Skeletal muscle tissue (tissue), 3 donors: ENCODE measurements at regions not wholly inside any gene's neighbourhood (a gene's known extent, or its start where the extent isn't known, plus 50 kb on each side); places are given as distances from the start of the nearest gene placed in this dataset.

ENCODE experiments used
- H3K27ac ChIP-seq: one replicate; pipeline ENCODE4 v1.7.0; 2013; ENCODE audit warnings: mild to moderate bottlenecking, low read depth, low read length, inconsistent platforms
- H3K27me3 ChIP-seq, 3 donors: one replicate each; pipeline ENCODE4 v1.7.0; 2013; ENCODE audit warnings: low read length in 3 of 3; ENCODE audit not compliant: control insufficient read depth in 3 of 3, insufficient read depth in 3 of 3
- H3K36me3 ChIP-seq, 3 donors: one replicate each; pipeline ENCODE4 v1.7.0; 2013; ENCODE audit warnings: low read length in 3 of 3; ENCODE audit not compliant: control insufficient read depth in 3 of 3, insufficient read depth in 3 of 3
- H3K4me1 ChIP-seq, 3 donors: one replicate each; pipeline ENCODE4 v1.7.0; 2013; ENCODE audit warnings: low read length in 3 of 3, mild to moderate bottlenecking in 3 of 3; ENCODE audit not compliant: control insufficient read depth in 3 of 3, insufficient read depth in 3 of 3
- H3K4me3 ChIP-seq, 3 donors: one replicate each; pipeline ENCODE4 v1.7.0; 2013; ENCODE audit warnings: low read length in 3 of 3
- H3K9ac ChIP-seq, 3 donors: one replicate each; pipeline ENCODE4 v1.7.0; 2013; ENCODE audit warnings: low read length in 3 of 3, mild to moderate bottlenecking in 3 of 3, moderate library complexity in 2 of 3, low read depth in 1 of 3
- H3K9me3 ChIP-seq, 3 donors: one replicate each; pipeline ENCODE4 v1.7.0; 2013; ENCODE audit warnings: low read length in 3 of 3; ENCODE audit not compliant: control insufficient read depth in 3 of 3
- donor health status: Osteomylitis.

- Histone ChIP-seq H3K9me3 (no peaks in the 10 kb centered on the region), H3K36me3 (no peaks in the 10 kb centered on the region), H3K9ac (no peak overlapping the region), H3K27ac (no peak overlapping the region), H3K4me1 (peaks cover 34 to 67% (median 48%) of the 10 kb centered on the region in 3 donors), H3K4me3 (no peak overlapping the region), H3K27me3 (no peaks in the 10 kb centered on the region)
Observed at GRCh38 chr17:77352996-77353395, 212.2 kb downstream of the SEC14L1 start.

DNA sequence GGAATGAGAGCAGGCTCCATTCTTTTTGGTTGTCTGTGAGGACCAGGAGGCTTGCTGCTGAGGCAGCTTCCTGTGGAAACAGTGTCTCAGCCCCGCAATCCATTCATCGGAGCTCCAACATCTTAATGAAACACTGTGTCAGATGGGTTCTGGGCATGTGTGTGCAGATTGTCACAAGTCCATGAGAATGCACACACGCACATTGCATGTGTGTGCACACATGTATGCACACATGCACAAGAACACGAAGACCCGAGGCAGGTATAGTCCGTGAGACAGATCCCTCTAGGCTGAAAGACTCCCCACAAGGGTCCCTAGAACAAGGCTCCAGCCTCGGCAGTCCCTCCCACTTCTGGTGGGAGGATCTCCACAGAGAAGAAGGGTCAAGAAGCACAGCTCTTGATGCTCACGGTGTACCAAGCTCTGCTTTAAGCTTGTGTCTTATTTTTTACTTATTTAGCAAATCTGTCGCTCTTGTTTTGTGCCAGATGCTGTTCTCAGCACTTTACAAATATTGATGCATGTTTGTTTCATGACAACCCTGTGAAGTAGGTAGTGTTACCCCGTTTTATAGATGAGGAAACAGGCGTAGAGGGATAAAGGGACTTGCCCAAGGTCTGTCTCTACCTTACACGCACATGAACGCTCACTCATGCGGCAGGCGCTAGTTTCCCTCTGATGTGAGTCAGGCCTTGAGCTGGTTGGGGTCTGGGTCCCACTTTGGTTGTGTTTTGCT lies 213.1 kb downstream of the SEC14L1 start:
- peak overlapping the region; percentile 21 for H3K27ac ChIP-seq
- H3K9me3 ChIP-seq = no peaks in the 10 kb centered on the region
- H3K27me3 ChIP-seq = no peaks in the 10 kb centered on the region
- peak overlapping the region in 1 of 3 donors; percentile 45 for H3K9ac ChIP-seq
- no peak overlapping the region for H3K4me3 ChIP-seq
- H3K4me1 ChIP-seq = peaks cover 34 to 67% (median 49%) of the 10 kb centered on the region in 3 donors
- no peaks in the 10 kb centered on the region for H3K36me3 ChIP-seq

- Histone ChIP-seq H3K4me1 (peaks cover 34 to 67% (median 51%) of the 10 kb centered on the region in 3 donors), H3K36me3 (no peaks in the 10 kb centered on the region), H3K9me3 (no peaks in the 10 kb centered on the region), H3K9ac (peak overlapping the region in 1 of 3 donors; percentile 45), H3K27ac (peak overlapping the region; percentile 21), H3K4me3 (no peak overlapping the region), H3K27me3 (no peaks in the 10 kb centered on the region)
Observed at GRCh38 chr17:77354420-77354669, 213.6 kb downstream of the SEC14L1 start.

- Histone ChIP-seq H3K27ac (peak overlapping the region; percentile 21), H3K36me3 (no peaks in the 10 kb centered on the region), H3K27me3 (no peaks in the 10 kb centered on the region), H3K9ac (peak overlapping the region in 1 of 3 donors; percentile 45), H3K4me1 (peaks cover 33 to 63% (median 50%) of the 10 kb centered on the region in 3 donors), H3K9me3 (no peaks in the 10 kb centered on the region), H3K4me3 (peak overlapping the region in 1 of 3 donors; percentile 13)
Observed at GRCh38 chr17:77354670-77355455, 214.1 kb downstream of the SEC14L1 start.

DNA sequence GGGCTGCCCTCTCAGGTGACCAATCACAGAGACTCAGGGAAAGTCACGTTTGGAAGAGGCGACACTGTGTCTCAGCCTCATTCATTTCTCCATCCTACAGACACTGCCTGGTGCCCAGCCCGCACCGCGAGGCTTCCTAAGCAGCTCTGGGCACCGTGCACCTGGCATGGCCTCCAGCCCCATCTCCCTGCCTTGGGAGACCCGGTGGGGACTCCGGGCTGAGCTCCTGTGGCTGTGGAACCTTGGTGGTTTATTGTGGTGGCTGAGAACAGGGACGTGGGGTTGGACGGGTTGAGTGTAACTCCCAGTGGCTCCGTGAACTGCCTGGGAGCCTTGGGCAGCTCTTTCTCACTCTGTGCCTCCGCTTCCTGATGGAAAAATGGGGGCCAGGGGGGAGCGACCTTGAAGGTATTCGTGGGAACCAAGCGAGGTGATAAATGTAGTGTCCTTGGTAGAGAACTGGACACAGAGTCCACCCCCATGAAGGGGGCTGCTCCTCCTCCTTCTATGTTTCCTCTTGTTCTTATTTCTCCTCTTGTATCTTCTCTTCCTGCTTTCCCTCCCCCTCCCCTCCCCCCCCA lies 215.4 kb downstream of the SEC14L1 start:
- no peak overlapping the region for H3K4me3 ChIP-seq
- no peaks in the 10 kb centered on the region for H3K36me3 ChIP-seq
- no peaks in the 10 kb centered on the region for H3K9me3 ChIP-seq
- H3K27me3 ChIP-seq = no peaks in the 10 kb centered on the region
- no peak overlapping the region for H3K27ac ChIP-seq
- peak overlapping the region in 1 of 3 donors; percentile 25 for H3K9ac ChIP-seq
- peaks cover 24 to 53% (median 39%) of the 10 kb centered on the region in 3 donors for H3K4me1 ChIP-seq

DNA sequence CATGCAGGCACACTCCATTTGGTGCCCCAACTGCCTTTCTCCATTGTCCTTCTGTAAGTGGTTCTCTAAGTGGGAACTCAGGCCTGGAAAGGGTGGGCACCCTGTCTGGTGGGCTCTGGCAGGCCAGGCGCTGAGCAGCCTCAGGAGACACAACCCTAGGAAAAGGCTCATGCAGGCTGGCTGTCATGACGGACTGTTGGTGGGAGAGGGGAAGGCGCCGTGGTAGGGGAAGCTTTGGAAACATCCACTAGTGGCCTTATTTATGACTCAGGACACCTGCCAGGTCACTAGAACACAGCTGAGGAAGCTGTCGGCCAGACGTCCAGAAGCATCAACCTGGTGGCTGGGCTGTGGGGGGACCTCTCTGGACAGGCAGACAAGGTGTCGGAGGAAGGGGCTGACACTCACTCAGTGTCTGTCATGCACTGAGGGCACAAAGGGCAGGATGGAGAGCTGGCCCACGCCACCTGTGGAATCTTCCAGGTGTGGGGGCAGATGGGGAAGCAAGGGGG lies 216.0 kb downstream of the SEC14L1 start:
- Histone ChIP-seq H3K9me3 (no peaks in the 10 kb centered on the region), H3K4me1 (peaks cover 19 to 47% (median 35%) of the 10 kb centered on the region in 3 donors), H3K27me3 (no peaks in the 10 kb centered on the region), H3K36me3 (no peaks in the 10 kb centered on the region), H3K4me3 (no peak overlapping the region), H3K9ac (peak overlapping the region in 1 of 3 donors; percentile 16), H3K27ac (no peak overlapping the region)

GRCh38 chr17:77358801-77359200 lies 218.0 kb downstream of the SEC14L1 start:
- H3K27me3 ChIP-seq = no peaks in the 10 kb centered on the region
- no peak overlapping the region for H3K27ac ChIP-seq
- H3K4me1 ChIP-seq = peaks cover 22 to 53% (median 39%) of the 10 kb centered on the region in 3 donors
- no peak overlapping the region for H3K9ac ChIP-seq
- no peak overlapping the region for H3K4me3 ChIP-seq
- H3K9me3 ChIP-seq = no peaks in the 10 kb centered on the region
- H3K36me3 ChIP-seq = no peaks in the 10 kb centered on the region

DNA sequence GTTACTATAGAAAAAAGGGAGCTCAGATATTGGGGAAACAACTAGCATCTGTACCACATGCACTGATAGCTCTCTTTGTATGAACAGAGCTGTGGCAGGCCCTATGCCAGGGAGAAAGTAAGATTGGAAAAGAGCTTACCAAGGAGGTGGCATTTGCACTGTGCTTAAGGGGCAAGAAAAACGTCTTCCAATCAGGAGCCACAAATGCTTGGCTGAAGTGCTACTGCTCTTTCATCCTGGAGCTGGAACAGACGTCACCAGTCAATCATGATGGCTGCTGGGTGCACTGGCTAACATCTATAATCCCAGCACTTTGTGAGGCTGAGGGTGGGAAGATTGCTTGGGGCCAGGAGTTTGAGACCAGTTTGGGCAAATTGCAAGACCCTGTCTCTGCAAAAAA lies 218.5 kb downstream of the SEC14L1 start:
- peak overlapping the region in 1 of 3 donors; percentile 43 for H3K9ac ChIP-seq
- no peak overlapping the region for H3K27ac ChIP-seq
- no peaks in the 10 kb centered on the region for H3K36me3 ChIP-seq
- H3K9me3 ChIP-seq = no peaks in the 10 kb centered on the region
- H3K4me1 ChIP-seq = peaks cover 22 to 53% (median 39%) of the 10 kb centered on the region in 3 donors
- H3K27me3 ChIP-seq = no peaks in the 10 kb centered on the region
- no peak overlapping the region for H3K4me3 ChIP-seq

GRCh38 chr17:77361986-77362620 lies 221.3 kb downstream of the SEC14L1 start:
- H3K4me1 ChIP-seq = peaks cover 31 to 58% (median 40%) of the 10 kb centered on the region in 3 donors
- no peak overlapping the region for H3K4me3 ChIP-seq
- H3K27me3 ChIP-seq = no peaks in the 10 kb centered on the region
- H3K36me3 ChIP-seq = no peaks in the 10 kb centered on the region
- H3K9ac ChIP-seq = peak overlapping the region in 1 of 3 donors; percentile 11
- H3K9me3 ChIP-seq = no peaks in the 10 kb centered on the region
- H3K27ac ChIP-seq = no peak overlapping the region
